NT2/D1 (cell line): ENCODE measurements at regions not wholly inside any gene's neighbourhood (a gene's known extent, or its start where the extent isn't known, plus 50 kb on each side); places are given as distances from the start of the nearest gene placed in this dataset.

Experiments used
- DNase-seq: peaks from one replicate; pipeline ENCODE4 v3.0.0-alpha.2; 2011; ENCODE audit warnings: low read depth, low spot score
- H3K27me3 ChIP-seq: 2 replicates; pipeline ENCODE4 v1.6.0; 2011; ENCODE audit warnings: mild to moderate bottlenecking; ENCODE audit not compliant: insufficient read length, insufficient read depth
- H3K36me3 ChIP-seq: 2 replicates; pipeline ENCODE4 v1.6.1; 2011; ENCODE audit warnings: mild to moderate bottlenecking, low read length, mixed read lengths; ENCODE audit not compliant: insufficient read depth, insufficient read length
- H3K4me1 ChIP-seq: 2 replicates; pipeline ENCODE4 v1.5.1; 2011; ENCODE audit not compliant: insufficient read depth, insufficient read length
- H3K4me3 ChIP-seq: 2 replicates; pipeline ENCODE4 v1.5.1; 2011; ENCODE audit warnings: low read depth; ENCODE audit not compliant: insufficient read length
- H3K9ac ChIP-seq: 2 replicates; pipeline ENCODE4 v1.6.0; 2011; ENCODE audit warnings: low read depth; ENCODE audit not compliant: insufficient read length
- H3K9me3 ChIP-seq: 2 replicates; pipeline ENCODE4 v1.5.1; 2011; ENCODE audit warnings: mild to moderate bottlenecking, low read length; ENCODE audit not compliant: insufficient read depth
- SUZ12 ChIP-seq: IDR thresholded peaks from 2 replicates; pipeline ENCODE4 v1.6.1; 2011; ENCODE audit not compliant: insufficient read length, insufficient read depth; ENCODE audit errors: extremely low read depth
- YY1 ChIP-seq: IDR thresholded peaks from 2 replicates; pipeline ENCODE4 v1.6.1; 2011; ENCODE audit not compliant: insufficient read length, insufficient read depth
- ZNF274 ChIP-seq: IDR thresholded peaks from 2 replicates; pipeline ENCODE4 v1.6.1; 2011; ENCODE audit warnings: mild to moderate bottlenecking, low read depth, low read length

DNA sequence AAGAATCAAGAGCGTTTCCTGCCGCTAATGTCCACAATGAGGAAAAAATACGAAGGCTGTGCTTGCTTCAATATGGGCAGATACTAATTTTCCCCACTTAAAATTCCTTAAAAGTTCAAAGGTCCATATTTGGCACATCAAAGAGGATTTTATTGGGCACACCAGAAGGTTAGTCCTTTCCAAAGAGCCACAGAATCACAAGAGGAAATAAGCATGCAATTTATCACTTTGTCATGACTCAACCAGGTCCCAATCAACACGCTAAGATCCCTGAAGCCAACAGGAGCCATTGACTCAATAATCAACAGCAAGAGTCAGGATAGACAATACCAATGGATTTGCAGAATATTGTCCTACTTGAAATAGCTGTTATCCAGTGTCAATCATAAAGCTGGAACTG lies 80.6 kb downstream of the MAP1LC3B2 start:
- Histone ChIP-seq H3K27me3 (no peaks in the 10 kb centered on the region), H3K9ac (no peak overlapping the region), H3K4me3 (no peak overlapping the region), H3K36me3 (no peaks in the 10 kb centered on the region), H3K9me3 (no peaks in the 10 kb centered on the region), H3K4me1 (no peaks in the 10 kb centered on the region)
- DNase-seq = no peak
- TF ChIP-seq YY1 = no peak
- TF ChIP-seq ZNF274 = no peak
- TF ChIP-seq SUZ12 = no peak

DNA sequence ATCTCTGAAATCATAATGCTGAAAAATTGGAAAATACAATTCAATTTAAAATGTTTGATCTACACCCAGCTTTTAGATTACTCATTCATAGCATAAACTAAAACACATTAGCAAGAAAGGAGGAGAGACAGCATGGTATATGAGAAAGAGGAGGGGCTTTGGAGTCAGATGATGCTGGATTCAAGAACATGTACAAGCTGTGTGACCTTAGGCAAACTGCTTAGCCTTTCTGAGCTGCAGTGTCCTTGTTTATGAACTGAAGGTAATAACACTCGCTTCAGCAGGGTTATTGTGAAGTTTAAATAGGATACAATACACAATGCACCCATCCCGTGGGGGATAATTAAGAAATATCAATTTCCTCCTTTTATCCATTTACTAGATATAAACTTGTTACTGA lies 79.2 kb downstream of the MAP1LC3B2 start:
- Histone ChIP-seq H3K36me3 (no peaks in the 10 kb centered on the region), H3K4me1 (no peaks in the 10 kb centered on the region), H3K9me3 (no peaks in the 10 kb centered on the region), H3K4me3 (no peak overlapping the region), H3K27me3 (no peaks in the 10 kb centered on the region), H3K9ac (no peak overlapping the region)
- no peak for DNase-seq
- TF ChIP-seq ZNF274 = no peak
- TF ChIP-seq SUZ12 = no peak
- no peak for TF ChIP-seq YY1

DNA sequence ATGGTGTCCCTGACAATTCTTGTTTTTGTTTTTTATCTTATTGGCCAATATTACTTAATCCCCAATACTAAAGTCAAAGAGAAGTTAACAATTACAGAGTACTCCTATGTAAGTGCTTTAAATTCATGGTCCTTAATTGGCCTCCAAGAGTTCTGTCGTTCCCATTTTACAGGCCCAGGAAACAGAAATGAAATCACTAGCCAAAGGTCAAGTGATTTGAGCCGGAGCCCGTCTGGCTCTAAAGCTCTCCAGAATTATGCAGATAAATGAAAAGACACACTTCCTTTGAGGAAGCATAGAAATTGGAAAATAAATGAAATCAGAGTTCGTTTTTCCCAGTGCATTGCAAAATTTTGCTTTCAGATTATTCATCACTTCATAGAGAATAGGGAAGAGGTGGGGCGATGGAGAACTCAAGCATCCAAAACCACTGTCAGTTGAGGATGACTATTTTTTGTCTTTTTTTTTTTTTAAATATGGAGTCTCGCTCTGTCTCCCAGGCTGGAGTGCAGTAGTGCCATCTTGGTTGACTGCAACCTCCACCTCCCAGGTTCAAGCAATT lies 78.5 kb downstream of the MAP1LC3B2 start:
- Histone ChIP-seq H3K9ac (no peak overlapping the region), H3K9me3 (no peaks in the 10 kb centered on the region), H3K4me1 (no peaks in the 10 kb centered on the region), H3K4me3 (no peak overlapping the region), H3K27me3 (no peaks in the 10 kb centered on the region), H3K36me3 (no peaks in the 10 kb centered on the region)
- no peak for TF ChIP-seq YY1
- TF ChIP-seq SUZ12 = no peak
- TF ChIP-seq ZNF274 = no peak
- no peak for DNase-seq

DNA sequence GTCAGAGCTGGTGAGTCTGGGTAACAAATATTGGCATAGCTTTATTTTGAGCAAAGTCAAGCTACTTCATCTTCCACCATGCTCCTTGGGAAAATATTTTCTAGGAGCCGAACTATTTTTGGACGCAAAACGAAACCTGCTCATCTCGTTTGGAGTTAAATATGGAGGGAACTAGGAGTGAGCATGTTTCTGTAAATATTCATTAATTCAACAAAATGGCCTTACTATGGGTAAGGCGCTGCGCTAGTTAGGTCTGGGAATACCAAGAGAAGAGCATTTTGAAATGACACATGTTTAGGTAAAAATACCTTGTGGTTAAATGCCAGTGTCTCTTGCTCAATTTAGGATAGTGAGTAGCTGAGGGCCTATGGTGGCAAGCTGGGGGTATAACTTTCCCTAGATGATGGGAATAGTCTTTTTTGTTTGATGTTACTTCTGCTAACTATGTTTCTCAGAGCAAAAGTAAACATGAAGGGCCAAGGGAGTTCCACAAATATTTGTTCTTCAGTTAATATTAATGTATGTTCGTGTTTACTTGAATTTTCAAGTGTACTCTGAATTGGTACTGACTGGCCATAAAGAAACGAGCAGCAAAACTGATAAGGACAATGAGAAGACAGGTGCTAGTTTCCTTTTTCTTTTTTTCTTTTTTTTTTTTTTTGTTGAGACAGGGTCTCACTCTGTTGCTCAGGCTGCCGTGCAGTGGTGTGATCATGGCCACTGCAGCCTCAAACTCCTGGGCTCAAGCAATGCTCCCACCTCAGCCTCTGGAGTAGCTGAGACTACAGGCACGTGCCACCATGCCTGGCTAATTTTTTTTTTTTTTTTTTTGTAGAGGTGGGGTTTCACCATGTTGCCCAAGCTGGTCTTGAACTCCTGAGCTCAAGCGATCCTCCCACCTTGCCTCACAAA lies 77.7 kb downstream of the MAP1LC3B2 start:
- TF ChIP-seq SUZ12 (no peak), YY1 (no peak)
- no peak overlapping the region for H3K9ac ChIP-seq
- no peak for DNase-seq
- no peaks in the 10 kb centered on the region for H3K4me1 ChIP-seq
- no peaks in the 10 kb centered on the region for H3K36me3 ChIP-seq
- H3K27me3 ChIP-seq = no peaks in the 10 kb centered on the region
- no peaks in the 10 kb centered on the region for H3K9me3 ChIP-seq
- no peak overlapping the region for H3K4me3 ChIP-seq

DNA sequence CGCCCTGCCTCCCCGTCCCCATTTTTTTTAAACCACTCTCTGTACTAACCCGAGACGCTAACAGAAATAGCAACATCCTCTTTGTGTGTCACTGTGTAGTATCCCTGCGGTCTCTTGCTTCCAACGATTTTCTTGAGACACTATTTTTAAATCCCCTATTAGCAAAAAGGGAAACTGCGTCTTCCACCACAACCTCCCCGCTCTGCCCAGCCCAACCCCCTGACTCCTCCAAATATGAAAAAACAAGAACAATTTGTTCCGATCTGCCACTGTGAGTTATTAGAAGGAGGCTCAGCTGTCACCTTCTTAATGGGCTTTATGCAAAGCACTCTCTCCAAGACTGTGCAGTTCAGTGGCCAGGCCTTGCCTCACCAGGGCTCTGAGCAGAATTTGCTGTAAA lies 76.3 kb downstream of the MAP1LC3B2 start:
- Histone ChIP-seq H3K4me3 (no peak overlapping the region), H3K9me3 (no peaks in the 10 kb centered on the region), H3K9ac (no peak overlapping the region), H3K36me3 (no peaks in the 10 kb centered on the region), H3K4me1 (peaks cover 5% of the 10 kb centered on the region), H3K27me3 (no peaks in the 10 kb centered on the region)
- no peak for DNase-seq
- TF ChIP-seq ZNF274 (no peak), YY1 (no peak), SUZ12 (no peak)

DNA sequence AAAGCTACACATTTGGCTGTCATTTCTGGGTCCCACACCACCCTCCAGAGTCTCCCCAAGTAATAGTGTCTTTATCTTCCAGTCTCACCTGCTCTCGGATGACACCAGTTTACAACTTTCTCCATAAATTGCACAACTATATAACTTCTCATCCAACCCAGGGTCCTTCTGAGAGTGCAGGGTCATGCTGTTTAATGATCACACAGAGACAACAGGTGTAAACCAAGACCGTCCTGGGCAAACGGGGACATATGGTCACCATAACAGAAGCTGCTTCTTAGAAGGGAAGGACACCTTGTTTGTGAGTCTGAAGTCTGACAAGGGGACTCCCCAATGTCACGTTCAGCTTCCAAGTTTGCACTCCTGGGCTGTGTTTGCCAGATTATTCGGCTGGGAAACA lies 74.3 kb downstream of the MAP1LC3B2 start:
- TF ChIP-seq SUZ12 (no peak), ZNF274 (no peak), YY1 (no peak)
- Histone ChIP-seq H3K36me3 (no peaks in the 10 kb centered on the region), H3K27me3 (no peaks in the 10 kb centered on the region)

DNA sequence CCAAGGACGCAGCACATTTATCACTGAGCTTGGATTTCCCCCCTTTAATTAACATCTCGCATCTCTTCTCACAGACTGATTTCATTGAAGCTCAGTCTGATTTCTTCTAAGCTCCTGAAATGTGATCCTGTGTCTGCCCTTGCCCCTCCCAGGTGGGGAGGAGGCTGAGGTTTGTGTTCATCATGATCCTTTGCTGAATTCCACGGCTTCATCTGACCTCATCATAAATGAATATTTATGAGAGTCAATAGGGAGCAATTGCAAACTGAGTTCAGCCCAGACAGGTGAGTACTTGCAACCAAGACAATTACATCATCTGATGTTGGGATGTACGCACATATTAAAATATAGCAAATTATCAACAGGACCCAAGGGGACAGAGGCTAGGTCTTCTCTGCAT lies 72.4 kb downstream of the MAP1LC3B2 start:
- Histone ChIP-seq H3K4me1 (peaks cover 8% of the 10 kb centered on the region), H3K9me3 (no peaks in the 10 kb centered on the region), H3K36me3 (no peaks in the 10 kb centered on the region), H3K27me3 (no peaks in the 10 kb centered on the region), H3K4me3 (no peak overlapping the region), H3K9ac (no peak overlapping the region)
- DNase-seq = no peak
- no peak for TF ChIP-seq SUZ12
- TF ChIP-seq YY1 = no peak
- TF ChIP-seq ZNF274 = no peak

More for the DNA sequence above, 74.3 kb downstream of the MAP1LC3B2 start:
- Histone ChIP-seq H3K9ac (no peak overlapping the region), H3K4me3 (no peak overlapping the region), H3K9me3 (no peaks in the 10 kb centered on the region), H3K4me1 (peaks cover 8% of the 10 kb centered on the region)
- no peak for DNase-seq
